ENCODE measurements at regions not wholly inside any gene's neighbourhood (a gene's known extent, or its start where the extent isn't known, plus 50 kb on each side); places are given as distances from the start of the nearest gene placed in this dataset.
A peak's percentile ranks its signal among the peaks of the same experiment; 100 is the strongest.
"Not testable (repeated sequence)": the region's sequence is repeated elsewhere in the genome, so short reads cannot be mapped to it uniquely, and the experiment has no call there.

- no peak for DNase-seq (ENCODE audit: low spot score)
Measured at GRCh38 chr7:142534726-142535122, 214.5 kb upstream of the PRSS1 start.

- DNase-seq (ENCODE audit: low spot score): no peak
Measured at GRCh38 chr7:142533920-142534319, 215.4 kb upstream of the PRSS1 start.

- no peak for DNase-seq (ENCODE audit: low spot score)
Measured at GRCh38 chr7:142529591-142529990, 219.7 kb upstream of the PRSS1 start.

GRCh38 chr7:142528608-142529408, 220.5 kb upstream of the PRSS1 start:
- DNase-seq (ENCODE audit: low spot score): no peak

GRCh38 chr7:142523821-142524460, 225.3 kb upstream of the PRSS1 start:
- DNase-seq (ENCODE audit: low spot score): no peak

GRCh38 chr7:142522735-142523134, 226.5 kb upstream of the PRSS1 start:
- no peak for DNase-seq (ENCODE audit: low spot score)

- DNase-seq (ENCODE audit: low spot score): not testable (repeated sequence)
Measured at GRCh38 chr7:142520885-142521284, 228.4 kb upstream of the PRSS1 start.

GRCh38 chr7:142520455-142520854, 228.8 kb upstream of the PRSS1 start:
- peak; percentile 9 for DNase-seq (ENCODE audit: low spot score)

- DNase-seq (ENCODE audit: low spot score): no peak
Measured at GRCh38 chr7:142519079-142520078, 229.9 kb upstream of the PRSS1 start.

- peak; percentile 46 for DNase-seq (ENCODE audit: low spot score)
Measured at GRCh38 chr7:142516038-142516501, 233.2 kb upstream of the PRSS1 start.

GRCh38 chr7:142514716-142515115, 234.6 kb upstream of the PRSS1 start:
- DNase-seq (ENCODE audit: low spot score): not testable (repeated sequence)

- DNase-seq (ENCODE audit: low spot score): no peak
Measured at GRCh38 chr7:142513178-142513955, 235.9 kb upstream of the PRSS1 start.

GRCh38 chr7:142511801-142512200, 237.5 kb upstream of the PRSS1 start:
- DNase-seq (ENCODE audit: low spot score): no peak

GRCh38 chr7:142511374-142511773, 237.9 kb upstream of the PRSS1 start:
- no peak for DNase-seq (ENCODE audit: low spot score)

- DNase-seq (ENCODE audit: low spot score): not testable (repeated sequence)
Measured at GRCh38 chr7:142509235-142509634, 240.0 kb upstream of the PRSS1 start.

- peak; percentile 26 for DNase-seq (ENCODE audit: low spot score)
Measured at GRCh38 chr7:142508251-142508650, 241.0 kb upstream of the PRSS1 start.

GRCh38 chr7:142507799-142508198, 241.5 kb upstream of the PRSS1 start:
- DNase-seq (ENCODE audit: low spot score): no peak

- DNase-seq (ENCODE audit: low spot score): not testable (repeated sequence)
Measured at GRCh38 chr7:142507066-142507465, 242.2 kb upstream of the PRSS1 start.

GRCh38 chr7:142506601-142507000, 242.7 kb upstream of the PRSS1 start:
- DNase-seq (ENCODE audit: low spot score): no peak

GRCh38 chr7:142503949-142504348, 245.3 kb upstream of the PRSS1 start:
- DNase-seq (ENCODE audit: low spot score): not testable (repeated sequence)

GRCh38 chr7:142503036-142503435, 245.2 kb upstream of the PRSS58 start:
- DNase-seq (ENCODE audit: low spot score): no peak

Measured in CD4-positive, alpha-beta T cell treated with Interleukin-15 for 4 hours (primary cell).